H1 (cell line): ENCODE measurements at regions not wholly inside any gene's neighbourhood (a gene's known extent, or its start where the extent isn't known, plus 50 kb on each side); places are given as distances from the start of the nearest gene placed in this dataset.

Source experiments
- ASH2L ChIP-seq: fragments of 200-600, 300-600 bp; sonication (generic); IDR thresholded peaks from one replicate; pipeline ENCODE4 v1.7.1; 2017; ENCODE audit warnings: low read length
- BACH1 ChIP-seq: IDR thresholded peaks from 2 replicates; pipeline ENCODE4 v1.6.1; 2012; ENCODE audit warnings: low read length, improper control_type of control experiment
- CEBPB ChIP-seq: IDR thresholded peaks from 2 replicates; pipeline ENCODE4 v1.6.1; 2012; ENCODE audit warnings: low read depth, low read length
- JUND ChIP-seq: IDR thresholded peaks from 2 replicates; pipeline ENCODE4 v1.6.1; 2011; ENCODE audit warnings: mild to moderate bottlenecking, improper control_type of control experiment, low read length
- KDM4A ChIP-seq: IDR thresholded peaks from one replicate; pipeline ENCODE4 v1.7.1; 2012; ENCODE audit warnings: low read depth, mild to moderate bottlenecking, moderate library complexity, low read length, inconsistent platforms; ENCODE audit not compliant: severe bottlenecking

GRCh38 chr22:47553436-47553835, 791.0 kb downstream of the TBC1D22A start (continued):
- no peak for TF ChIP-seq KDM4A
- TF ChIP-seq JUND, result no peak
- no peak for TF ChIP-seq CEBPB
- TF ChIP-seq ASH2L, result no peak
- no peak for TF ChIP-seq BACH1
